Upper lobe of right lung (tissue), 1 donor: ENCODE measurements at regions not wholly inside any gene's neighbourhood (a gene's known extent, or its start where the extent isn't known, plus 50 kb on each side); places are given as distances from the start of the nearest gene placed in this dataset.

Experiments used
- ATAC-seq: fragments of 200-7000 bp; cut with Tn5 transposase; one replicate; pipeline ENCODE4 v1.9.1; 2020; ENCODE audit warnings: mild to moderate bottlenecking, moderate library complexity
- DNase-seq: peaks from one replicate; pipeline ENCODE4 v3.0.0-alpha.2; 2020
- H3K27ac ChIP-seq: fragments of 200-600 bp; one replicate; pipeline ENCODE4 v1.8.0; 2022
- H3K27me3 ChIP-seq: fragments of 200-600 bp; one replicate; pipeline ENCODE4 v1.8.0; 2022; ENCODE audit warnings: mild to moderate bottlenecking
- H3K36me3 ChIP-seq: fragments of 200-600 bp; one replicate; pipeline ENCODE4 v1.8.0; 2022
- H3K4me1 ChIP-seq: fragments of 200-600 bp; one replicate; pipeline ENCODE4 v1.8.0; 2022
- H3K4me3 ChIP-seq: fragments of 200-600 bp; one replicate; pipeline ENCODE4 v1.8.0; 2022; ENCODE audit warnings: mild to moderate bottlenecking
- H3K9me3 ChIP-seq: fragments of 200-600 bp; one replicate; pipeline ENCODE4 v1.8.0; 2022
- intact Hi-C: fragments of 100-400 bp; cut with DNase I; formaldehyde crosslinking; loops from one replicate; pipeline ENCODE4 v1.11.0; 2022
- TF ChIP-seq, protein P1 (sequence below): fragments of 200-600 bp; IDR thresholded peaks from one replicate; pipeline ENCODE4 v1.8.0; 2022; ENCODE audit warnings: antibody characterized with exemption
- donor health status: DM: no; HTN: yes; CAD: no; lungs with severe emphysema.

DNA sequence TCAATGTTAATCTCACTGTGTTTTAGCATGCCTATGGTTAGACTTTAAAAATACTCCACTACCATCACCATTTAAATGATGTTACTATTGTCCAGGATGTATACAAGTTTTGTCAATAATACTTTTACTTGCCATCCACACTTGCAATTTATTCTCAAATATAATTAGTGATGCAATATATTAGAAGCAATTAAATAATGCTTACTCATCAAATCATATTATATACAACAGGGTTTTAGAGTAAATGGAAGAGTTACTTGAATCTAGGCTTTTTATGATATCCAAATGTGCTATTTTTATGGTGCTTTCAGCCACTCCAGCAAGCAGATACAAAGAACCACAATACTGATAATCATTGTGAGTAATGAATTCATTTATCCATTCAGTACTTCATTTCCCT, 461.1 kb downstream of the TMEM182 start:
- Histone ChIP-seq H3K27me3 (no peaks in the 10 kb centered on the region), H3K27ac (no peak overlapping the region), H3K4me1 (no peaks in the 10 kb centered on the region), H3K4me3 (no peak overlapping the region), H3K9me3 (no peaks in the 10 kb centered on the region), H3K36me3 (no peaks in the 10 kb centered on the region)
- intact Hi-C loops, result no loop called here
- DNase-seq (no peak), ATAC-seq (no peak)
- TF ChIP-seq, protein P1, sequence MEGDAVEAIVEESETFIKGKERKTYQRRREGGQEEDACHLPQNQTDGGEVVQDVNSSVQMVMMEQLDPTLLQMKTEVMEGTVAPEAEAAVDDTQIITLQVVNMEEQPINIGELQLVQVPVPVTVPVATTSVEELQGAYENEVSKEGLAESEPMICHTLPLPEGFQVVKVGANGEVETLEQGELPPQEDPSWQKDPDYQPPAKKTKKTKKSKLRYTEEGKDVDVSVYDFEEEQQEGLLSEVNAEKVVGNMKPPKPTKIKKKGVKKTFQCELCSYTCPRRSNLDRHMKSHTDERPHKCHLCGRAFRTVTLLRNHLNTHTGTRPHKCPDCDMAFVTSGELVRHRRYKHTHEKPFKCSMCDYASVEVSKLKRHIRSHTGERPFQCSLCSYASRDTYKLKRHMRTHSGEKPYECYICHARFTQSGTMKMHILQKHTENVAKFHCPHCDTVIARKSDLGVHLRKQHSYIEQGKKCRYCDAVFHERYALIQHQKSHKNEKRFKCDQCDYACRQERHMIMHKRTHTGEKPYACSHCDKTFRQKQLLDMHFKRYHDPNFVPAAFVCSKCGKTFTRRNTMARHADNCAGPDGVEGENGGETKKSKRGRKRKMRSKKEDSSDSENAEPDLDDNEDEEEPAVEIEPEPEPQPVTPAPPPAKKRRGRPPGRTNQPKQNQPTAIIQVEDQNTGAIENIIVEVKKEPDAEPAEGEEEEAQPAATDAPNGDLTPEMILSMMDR, result no peak

DNA sequence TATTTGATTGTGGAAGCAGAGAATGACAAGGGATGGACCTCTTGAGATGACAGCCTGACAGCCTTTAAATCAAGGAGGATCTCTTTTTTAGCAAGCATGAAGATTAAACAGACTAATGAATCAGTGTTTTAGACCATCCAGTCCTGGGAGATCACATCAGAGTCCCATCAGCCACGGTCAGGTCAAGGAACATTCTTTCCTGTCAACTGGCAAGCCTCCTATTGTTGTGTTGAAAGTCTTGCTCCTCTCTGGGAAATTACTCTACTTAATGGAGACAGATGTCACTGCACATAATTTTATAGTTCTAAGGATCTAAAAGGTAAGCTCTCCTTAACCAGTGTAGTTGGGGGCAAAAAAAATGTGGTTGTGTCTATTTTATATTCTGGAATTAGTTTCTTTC, 469.0 kb downstream of the TMEM182 start:
- no peak for DNase-seq
- TF ChIP-seq, protein P1, result no peak
- intact Hi-C loops, result no loop called here
- no peak for ATAC-seq
- no peaks in the 10 kb centered on the region for H3K4me1 ChIP-seq
- no peaks in the 10 kb centered on the region for H3K9me3 ChIP-seq
- H3K36me3 ChIP-seq, result no peaks in the 10 kb centered on the region
- H3K27me3 ChIP-seq, result no peaks in the 10 kb centered on the region
- H3K27ac ChIP-seq, result no peak overlapping the region
- no peak overlapping the region for H3K4me3 ChIP-seq

DNA sequence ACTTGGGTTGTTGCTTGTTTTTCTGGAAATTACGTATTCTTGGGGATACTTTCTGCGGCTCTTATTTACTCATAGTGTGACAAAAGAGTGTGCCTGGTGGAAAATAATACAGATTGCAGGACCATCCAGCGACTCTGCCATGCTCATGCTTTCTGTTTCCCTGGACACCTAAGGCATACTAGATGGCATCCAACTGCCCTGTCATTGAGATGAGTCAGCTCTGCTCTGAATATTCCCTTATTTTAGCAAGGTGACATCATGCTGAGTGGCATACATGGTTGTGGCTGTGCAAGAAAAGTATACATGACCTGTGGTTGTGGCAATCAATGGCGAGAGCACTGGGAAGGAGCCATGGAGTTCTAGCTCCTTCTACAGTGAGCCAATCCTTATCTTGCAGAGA, 471.0 kb downstream of the TMEM182 start:
- DNase-seq (no peak), ATAC-seq (no peak)
- Histone ChIP-seq H3K27me3 (no peaks in the 10 kb centered on the region), H3K36me3 (no peaks in the 10 kb centered on the region), H3K9me3 (no peaks in the 10 kb centered on the region), H3K4me1 (no peaks in the 10 kb centered on the region), H3K27ac (no peak overlapping the region), H3K4me3 (no peak overlapping the region)
- TF ChIP-seq, protein P1, result no peak
- intact Hi-C loops, result no loop called here

DNA sequence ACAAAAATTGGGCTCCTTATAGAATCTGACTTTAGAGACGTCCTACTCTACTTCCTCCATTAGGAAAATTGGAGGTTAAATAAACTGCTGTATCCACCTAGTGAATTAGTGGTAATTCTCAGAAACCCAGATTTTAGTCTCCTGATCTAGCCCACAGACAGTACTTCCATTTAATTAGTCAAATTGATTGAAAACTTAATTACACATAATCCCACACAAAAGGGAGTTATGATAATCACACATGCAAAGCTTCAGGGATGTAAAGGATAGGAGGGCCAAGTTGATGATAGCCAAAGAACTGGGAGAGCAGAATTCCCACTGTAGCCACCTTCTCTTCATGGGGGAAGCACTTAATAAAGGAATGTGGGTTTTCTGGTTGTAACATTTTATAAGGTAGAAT, 471.9 kb downstream of the TMEM182 start:
- ATAC-seq, result no peak
- H3K4me3 ChIP-seq, result no peak overlapping the region
- DNase-seq, result no peak
- H3K27ac ChIP-seq, result no peak overlapping the region
- no peaks in the 10 kb centered on the region for H3K9me3 ChIP-seq
- H3K27me3 ChIP-seq, result no peaks in the 10 kb centered on the region
- no peaks in the 10 kb centered on the region for H3K36me3 ChIP-seq
- intact Hi-C loops, result no loop called here
- TF ChIP-seq, protein P1, result no peak
- no peaks in the 10 kb centered on the region for H3K4me1 ChIP-seq

- no peak for DNase-seq
- Histone ChIP-seq H3K9me3 (no peaks in the 10 kb centered on the region), H3K27me3 (no peaks in the 10 kb centered on the region), H3K4me3 (no peak overlapping the region), H3K4me1 (no peaks in the 10 kb centered on the region), H3K27ac (no peak overlapping the region), H3K36me3 (no peaks in the 10 kb centered on the region)
- TF ChIP-seq, protein P1, result no peak
- intact Hi-C loops, result no loop called here
- ATAC-seq, result no peak
These were observed 473.5 kb downstream of the TMEM182 start for GRCh38 chr2:103235283-103235682.

GRCh38 chr2:103249462-103249861, 487.6 kb downstream of the TMEM182 start:
- Histone ChIP-seq H3K27me3 (no peaks in the 10 kb centered on the region), H3K36me3 (no peaks in the 10 kb centered on the region), H3K4me1 (no peaks in the 10 kb centered on the region), H3K27ac (no peak overlapping the region), H3K4me3 (no peak overlapping the region), H3K9me3 (no peaks in the 10 kb centered on the region)
- TF ChIP-seq, protein P1, result no peak
- DNase-seq, result no peak
- intact Hi-C loops, result no loop called here
- no peak for ATAC-seq
